IPS DF 6.9 (cell line): ENCODE measurements at regions not wholly inside any gene's neighbourhood (a gene's known extent, or its start where the extent isn't known, plus 50 kb on each side); places are given as distances from the start of the nearest gene placed in this dataset.

ENCODE experiments used
- DNase-seq: peaks from one replicate; pipeline ENCODE4 v3.0.0-alpha.2; 2013; ENCODE audit warnings: low read depth, low spot score
- H3K27ac ChIP-seq: one replicate; pipeline ENCODE4 v1.5.1; 2013; ENCODE audit warnings: low read length, control low read depth
- H3K27me3 ChIP-seq: 2 replicates; pipeline ENCODE4 v1.6.1; 2013; ENCODE audit warnings: mild to moderate bottlenecking, low read length; ENCODE audit not compliant: control insufficient read depth, insufficient read depth
- H3K36me3 ChIP-seq: 2 replicates; pipeline ENCODE4 v1.6.1; 2013; ENCODE audit warnings: low read length; ENCODE audit not compliant: control insufficient read depth, insufficient read depth
- H3K4me1 ChIP-seq: 2 replicates; pipeline ENCODE4 v1.6.1; 2013; ENCODE audit warnings: low read length; ENCODE audit not compliant: control insufficient read depth, insufficient read depth
- H3K4me3 ChIP-seq: 2 replicates; pipeline ENCODE4 v1.5.1; 2013; ENCODE audit warnings: mild to moderate bottlenecking, low read length
- H3K9me3 ChIP-seq: 2 replicates; pipeline ENCODE4 v1.6.1; 2013; ENCODE audit warnings: low read length, inconsistent platforms; ENCODE audit not compliant: control insufficient read depth, insufficient read depth
- WGBS: extraction: QIAGEN DNeasy Blood & Tissue Kit; methylation state at CpG from one replicate; pipeline ENCODE4 v1.1.7; 2013; ENCODE audit warnings: mixed read lengths, missing lambda C conversion rate; ENCODE audit not compliant: insufficient read length, insufficient coverage; 5-methylcytosine and 5-hydroxymethylcytosine counted together

DNA sequence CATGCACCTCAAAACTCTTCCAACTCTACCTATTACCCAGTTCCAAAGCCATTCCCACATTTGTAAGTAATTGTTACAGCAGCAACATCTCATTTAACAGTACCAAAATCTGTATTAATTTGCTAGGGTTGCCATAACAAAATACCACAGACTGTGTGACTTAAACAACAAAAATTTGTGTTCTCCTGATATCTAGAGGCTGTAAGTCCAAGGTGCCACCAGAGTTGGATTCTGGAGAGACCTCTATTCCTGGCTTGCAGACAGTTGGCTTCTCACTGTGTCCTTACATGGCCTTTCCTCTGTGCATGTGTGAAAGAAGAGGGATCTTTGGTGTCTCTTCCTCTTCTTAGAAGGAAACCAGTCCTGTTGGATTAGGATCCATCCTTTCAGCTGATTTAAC, 203.8 kb upstream of the PIK3R1 start:
- Histone ChIP-seq H3K9me3 (no peaks in the 10 kb centered on the region), H3K4me3 (no peak overlapping the region), H3K36me3 (no peaks in the 10 kb centered on the region), H3K4me1 (no peaks in the 10 kb centered on the region), H3K27me3 (no peaks in the 10 kb centered on the region), H3K27ac (no peak overlapping the region)
- no peak for DNase-seq

DNA sequence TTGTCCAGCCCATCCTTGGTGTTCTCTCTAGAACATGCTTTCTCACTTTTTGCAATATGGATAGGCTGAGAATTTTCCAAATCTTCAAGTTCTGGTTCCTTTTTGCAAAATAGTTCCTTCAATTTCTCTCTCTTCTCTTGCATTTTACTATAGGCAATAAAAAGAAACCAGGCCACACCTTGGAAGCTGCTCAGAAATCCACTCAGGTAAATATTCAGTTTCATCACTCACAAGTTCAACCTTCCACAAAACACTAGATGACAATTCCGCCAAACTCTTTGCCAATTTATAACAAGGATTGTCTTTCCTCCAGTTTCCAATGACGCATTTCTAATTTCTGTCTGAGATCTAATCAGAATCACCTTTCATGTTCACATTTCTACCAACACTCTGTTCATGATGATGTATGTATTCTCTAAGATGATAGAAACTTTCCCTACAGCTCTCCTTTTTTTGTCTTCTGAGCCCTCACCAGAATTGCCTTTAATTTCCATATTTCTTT, 204.2 kb upstream of the PIK3R1 start:
- Histone ChIP-seq H3K4me3 (no peak overlapping the region), H3K4me1 (no peaks in the 10 kb centered on the region), H3K9me3 (no peaks in the 10 kb centered on the region), H3K36me3 (no peaks in the 10 kb centered on the region), H3K27me3 (no peaks in the 10 kb centered on the region), H3K27ac (no peak overlapping the region)
- no CpG with 5 or more reads among the region's 2 CpGs for WGBS
- no peak for DNase-seq

GRCh38 chr5:68010740-68011139, 204.8 kb upstream of the PIK3R1 start:
- no peak for DNase-seq
- Histone ChIP-seq H3K27ac (no peak overlapping the region), H3K27me3 (no peaks in the 10 kb centered on the region), H3K4me1 (no peaks in the 10 kb centered on the region), H3K9me3 (no peaks in the 10 kb centered on the region), H3K4me3 (no peak overlapping the region), H3K36me3 (no peaks in the 10 kb centered on the region)
- no CpG with 5 or more reads among the region's 2 CpGs for WGBS

- Histone ChIP-seq H3K4me3 (no peak overlapping the region), H3K36me3 (no peaks in the 10 kb centered on the region), H3K27me3 (no peaks in the 10 kb centered on the region), H3K9me3 (no peaks in the 10 kb centered on the region), H3K27ac (no peak overlapping the region), H3K4me1 (no peaks in the 10 kb centered on the region)
- WGBS = no CpG with 5 or more reads among the region's 3 CpGs
- DNase-seq = no peak
Observed at GRCh38 chr5:68007451-68007850, 208.1 kb upstream of the PIK3R1 start.

- no peak overlapping the region for H3K4me3 ChIP-seq
- WGBS = no CpG with 5 or more reads among the region's 3 CpGs
- peaks cover 2% of the 10 kb centered on the region; the same call in 1 of the 2 replicates for H3K4me1 ChIP-seq
- no peak for DNase-seq
- H3K27me3 ChIP-seq = no peaks in the 10 kb centered on the region
- no peaks in the 10 kb centered on the region for H3K36me3 ChIP-seq
- no peaks in the 10 kb centered on the region for H3K9me3 ChIP-seq
- no peak overlapping the region for H3K27ac ChIP-seq
Observed at GRCh38 chr5:68002836-68003235, 212.7 kb upstream of the PIK3R1 start.

DNA sequence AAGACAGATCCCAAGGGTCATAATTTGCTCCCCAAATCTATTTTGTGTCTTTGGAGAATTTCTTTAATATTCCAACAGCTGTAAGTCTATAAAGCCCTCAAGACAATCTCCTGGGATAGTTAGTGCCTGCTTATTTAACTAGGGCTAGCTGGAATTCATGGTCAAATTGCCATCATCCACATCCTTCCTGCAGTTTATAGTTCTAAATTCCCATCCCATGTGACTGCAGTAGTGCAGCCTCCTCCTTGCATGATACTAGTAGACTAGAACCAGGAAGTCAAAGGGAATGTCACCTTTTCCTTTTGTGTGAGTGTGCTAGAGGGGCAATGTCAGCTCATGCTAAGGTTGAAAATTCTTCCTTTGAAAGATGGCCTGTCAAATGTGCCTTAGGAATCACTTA, 214.8 kb upstream of the PIK3R1 start:
- Histone ChIP-seq H3K4me3 (no peak overlapping the region), H3K36me3 (no peaks in the 10 kb centered on the region), H3K27me3 (no peaks in the 10 kb centered on the region), H3K27ac (no peak overlapping the region), H3K4me1 (peaks cover 2% of the 10 kb centered on the region; the same call in 1 of the 2 replicates), H3K9me3 (no peaks in the 10 kb centered on the region)
- DNase-seq = no peak

GRCh38 chr5:67999391-67999790, 216.2 kb upstream of the PIK3R1 start:
- Histone ChIP-seq H3K9me3 (no peaks in the 10 kb centered on the region), H3K36me3 (no peaks in the 10 kb centered on the region), H3K27me3 (no peaks in the 10 kb centered on the region), H3K4me1 (peaks cover 2% of the 10 kb centered on the region; the same call in 1 of the 2 replicates), H3K27ac (no peak overlapping the region), H3K4me3 (no peak overlapping the region)
- 100% methylated on average over 2 of the region's 2 CpGs for WGBS
- no peak for DNase-seq

DNA sequence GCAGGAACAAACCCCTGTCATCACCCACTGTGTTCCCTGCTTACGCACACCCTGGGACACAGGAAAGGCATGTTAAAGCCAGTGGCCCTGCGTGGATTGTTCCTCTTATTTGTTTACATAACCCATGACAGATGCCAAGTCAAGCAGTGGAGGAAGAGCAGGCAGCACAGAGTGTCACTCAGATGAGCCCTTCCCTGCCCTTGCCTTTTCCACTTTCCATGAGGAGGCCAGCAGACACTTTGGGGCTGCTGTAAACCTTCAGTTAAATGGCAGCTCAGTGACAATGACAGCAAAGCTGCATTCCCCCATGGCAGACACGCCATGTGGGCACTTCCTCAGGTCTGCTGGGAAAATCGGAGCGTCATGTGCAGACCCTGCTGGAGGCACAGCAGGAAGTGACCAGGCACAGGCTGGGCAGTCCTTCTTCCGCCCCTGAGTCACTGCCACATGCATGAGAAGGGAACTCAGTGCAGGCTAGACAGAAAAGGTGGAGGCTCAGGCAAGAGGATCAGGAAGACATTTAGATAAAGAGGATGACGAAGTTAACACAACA, 216.8 kb upstream of the PIK3R1 start:
- no peak overlapping the region for H3K4me3 ChIP-seq
- no peaks in the 10 kb centered on the region for H3K36me3 ChIP-seq
- no peak for DNase-seq
- no peak overlapping the region for H3K27ac ChIP-seq
- H3K9me3 ChIP-seq = no peaks in the 10 kb centered on the region
- peaks cover 2% of the 10 kb centered on the region; the same call in 1 of the 2 replicates for H3K4me1 ChIP-seq
- H3K27me3 ChIP-seq = no peaks in the 10 kb centered on the region
- no CpG with 5 or more reads among the region's 7 CpGs for WGBS

- no CpG with 5 or more reads among the region's 5 CpGs for WGBS
Observed at GRCh38 chr5:67997892-67998457, 217.6 kb upstream of the PIK3R1 start.

DNA sequence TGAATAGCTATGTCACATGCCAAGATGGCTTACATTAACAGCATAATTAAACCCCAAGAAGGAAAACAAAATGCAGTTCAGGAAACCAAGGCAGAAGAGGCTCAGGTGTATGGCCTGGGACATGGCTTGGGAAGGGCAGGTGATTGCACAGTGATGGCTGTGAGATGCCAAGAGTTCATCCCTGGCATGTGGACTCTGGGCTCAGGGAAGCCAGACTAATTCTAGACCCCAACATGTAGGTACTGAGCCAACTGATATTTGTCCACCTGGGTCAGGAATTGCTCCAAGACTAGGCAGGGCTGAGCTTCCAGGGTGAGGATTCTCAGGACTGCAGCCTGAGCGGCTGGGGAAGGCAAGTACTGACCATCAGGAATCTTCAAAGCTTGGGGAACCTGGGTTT, 218.4 kb upstream of the PIK3R1 start:
- Histone ChIP-seq H3K27ac (no peak overlapping the region), H3K27me3 (no peaks in the 10 kb centered on the region), H3K36me3 (no peaks in the 10 kb centered on the region), H3K4me3 (no peak overlapping the region), H3K9me3 (no peaks in the 10 kb centered on the region), H3K4me1 (peaks cover 2% of the 10 kb centered on the region; the same call in 1 of the 2 replicates)
- no peak for DNase-seq
- WGBS = no CpG with 5 or more reads among the region's 1 CpG

More at GRCh38 chr5:67997892-67998457, 217.6 kb upstream of the PIK3R1 start:
- Histone ChIP-seq H3K36me3 (no peaks in the 10 kb centered on the region), H3K27me3 (no peaks in the 10 kb centered on the region), H3K27ac (no peak overlapping the region), H3K4me3 (no peak overlapping the region), H3K9me3 (no peaks in the 10 kb centered on the region), H3K4me1 (peaks cover 2% of the 10 kb centered on the region; the same call in 1 of the 2 replicates)
- no peak for DNase-seq

DNA sequence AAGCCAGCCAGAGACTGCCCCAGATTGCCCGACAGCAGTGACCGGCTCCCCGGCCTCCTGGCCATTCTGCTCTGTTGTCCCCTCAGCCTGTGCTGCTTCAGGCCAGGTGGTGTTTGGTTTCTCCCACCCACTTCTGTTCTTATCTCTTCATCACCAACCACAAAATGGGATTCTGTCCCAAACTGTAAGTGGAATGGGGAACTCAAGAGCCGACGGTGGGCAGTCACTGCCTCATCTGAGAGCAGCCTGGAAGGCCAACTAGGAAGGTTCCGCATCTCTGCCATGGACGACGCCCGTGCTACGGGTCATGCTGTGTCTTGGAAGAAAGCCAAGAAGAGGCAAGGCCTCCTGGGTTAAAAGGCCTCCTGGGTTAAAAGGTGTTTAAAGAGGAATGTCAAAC, 219.0 kb upstream of the PIK3R1 start:
- WGBS = no CpG with 5 or more reads among the region's 10 CpGs

More for the DNA sequence above, 219.0 kb upstream of the PIK3R1 start:
- Histone ChIP-seq H3K36me3 (no peaks in the 10 kb centered on the region), H3K4me1 (peaks cover 2% of the 10 kb centered on the region; the same call in 1 of the 2 replicates), H3K4me3 (no peak overlapping the region; the same call in 1 of the 2 replicates), H3K9me3 (no peaks in the 10 kb centered on the region), H3K27ac (no peak overlapping the region), H3K27me3 (no peaks in the 10 kb centered on the region)
- DNase-seq = no peak
